Breast epithelium (tissue), 4 donors: ENCODE measurements at regions not wholly inside any gene's neighbourhood (a gene's known extent, or its start where the extent isn't known, plus 50 kb on each side); places are given as distances from the start of the nearest gene placed in this dataset.

Source experiments
- DNase-seq, 2 donors: peaks; one replicate each; pipeline ENCODE4 v3.0.0-alpha.2; 2019; ENCODE audit warnings: low spot score in 2 of 2
- H3K27ac ChIP-seq, 2 donors: fragments of 200-600 bp; sonication (generic) in 1 of 2; one replicate each; pipeline ENCODE4 v1.5.1; 2016 to 2019; ENCODE audit warnings: mild to moderate bottlenecking in 1 of 2
- H3K27me3 ChIP-seq, 2 donors: fragments of 200-600 bp; sonication (generic) in 1 of 2; one replicate each; pipeline versions ENCODE4 v1.5.1 to v1.6.0; 2017 to 2019; ENCODE audit warnings: control low read depth in 1 of 2, mild to moderate bottlenecking in 1 of 2
- H3K36me3 ChIP-seq: fragments of 200-600 bp; one replicate; pipeline ENCODE4 v1.5.1; 2019
- H3K4me1 ChIP-seq, 2 donors: fragments of 200-600 bp; sonication (generic); one replicate each; pipeline ENCODE4 v1.5.1; 2016 to 2019; ENCODE audit warnings: control low read depth in 1 of 2
- H3K4me3 ChIP-seq, 3 donors: fragments of 200-600 bp; sonication (generic); 1 replicate in 2 of 3; 2 replicates in 1 of 3; pipeline ENCODE4 v1.5.1; 2016 to 2019; ENCODE audit warnings: mild to moderate bottlenecking in 3 of 3, moderate library complexity in 2 of 3
- H3K9me3 ChIP-seq, 2 donors: fragments of 200-600 bp; sonication (generic) in 1 of 2; one replicate each; pipeline ENCODE4 v1.5.1; 2016 to 2019; ENCODE audit warnings: control low read depth in 1 of 2
- CTCF ChIP-seq, 3 donors: fragments of 450-650 bp; IDR thresholded peaks; one replicate each; pipeline ENCODE4 v1.5.1; 2016 to 2017; ENCODE audit warnings: antibody characterized with exemption in 3 of 3, mild to moderate bottlenecking in 3 of 3, moderate library complexity in 3 of 3
- POLR2A ChIP-seq: fragments of 450-650 bp; IDR thresholded peaks from one replicate; pipeline ENCODE4 v1.6.1; 2016; ENCODE audit warnings: antibody characterized with exemption, mild to moderate bottlenecking, moderate library complexity
- POLR2AphosphoS5 ChIP-seq, 3 donors: sonication (generic); formaldehyde crosslinking; IDR thresholded peaks; one replicate each; pipeline ENCODE4 v1.6.1; 2017; ENCODE audit warnings: antibody characterized with exemption in 3 of 3
- intact Hi-C: fragments of 100-400 bp; cut with DNase I; formaldehyde crosslinking; loops from one replicate; pipeline ENCODE4 v1.15.1; 2023; ENCODE audit warnings: low total_unique reads

GRCh38 chr3:66154444-66154861 lies 66.3 kb upstream of the SLC25A26 start:
- peak overlapping the region in 2 of 3 donors; percentile 19 to 58 for H3K4me3 ChIP-seq
- no peaks in the 10 kb centered on the region for H3K4me1 ChIP-seq
- DNase-seq = no peak
- no peaks in the 10 kb centered on the region for H3K27me3 ChIP-seq
- no peaks in the 10 kb centered on the region for H3K9me3 ChIP-seq
- H3K36me3 ChIP-seq = no peaks in the 10 kb centered on the region
- no peak overlapping the region for H3K27ac ChIP-seq
- TF ChIP-seq POLR2AphosphoS5 (IDR thresholded peaks at IDR 0.05) (no peak), POLR2A (no peak), CTCF (IDR thresholded peaks at IDR 0.05) (no peak)
- intact Hi-C loops = no loop called here

- H3K27me3 ChIP-seq = no peaks in the 10 kb centered on the region
- DNase-seq = no peak
- peak overlapping the region; percentile 3 to 6 for H3K27ac ChIP-seq
- intact Hi-C loops = no loop called here
- no peaks in the 10 kb centered on the region for H3K4me1 ChIP-seq
- no peaks in the 10 kb centered on the region for H3K36me3 ChIP-seq
- H3K9me3 ChIP-seq = no peaks in the 10 kb centered on the region
- H3K4me3 ChIP-seq = peak overlapping the region; percentile 19 to 58 (median 33)
- TF ChIP-seq POLR2A (no peak), CTCF (IDR thresholded peaks at IDR 0.05) (no peak), POLR2AphosphoS5 (IDR thresholded peaks at IDR 0.05) (no peak)
Measured at GRCh38 chr3:66153481-66154443, 67.0 kb upstream of the SLC25A26 start.

- Histone ChIP-seq H3K27me3 (no peaks in the 10 kb centered on the region), H3K36me3 (no peaks in the 10 kb centered on the region), H3K9me3 (no peaks in the 10 kb centered on the region), H3K4me1 (no peaks in the 10 kb centered on the region), H3K27ac (no peak overlapping the region), H3K4me3 (no peak overlapping the region)
- intact Hi-C loops = no loop called here
- DNase-seq = no peak
- TF ChIP-seq POLR2A (no peak), POLR2AphosphoS5 (IDR thresholded peaks at IDR 0.05) (no peak), CTCF (IDR thresholded peaks at IDR 0.05) (no peak)
Measured at GRCh38 chr3:66152336-66152735, 68.5 kb upstream of the SLC25A26 start.

- Histone ChIP-seq H3K27ac (no peak overlapping the region), H3K4me3 (no peak overlapping the region), H3K4me1 (no peaks in the 10 kb centered on the region), H3K27me3 (no peaks in the 10 kb centered on the region), H3K9me3 (no peaks in the 10 kb centered on the region), H3K36me3 (no peaks in the 10 kb centered on the region)
- no peak for DNase-seq
- intact Hi-C loops = no loop called here
- no peak for TF ChIP-seq POLR2A
- TF ChIP-seq POLR2AphosphoS5 (IDR thresholded peaks at IDR 0.05) = no peak
- TF ChIP-seq CTCF (IDR thresholded peaks at IDR 0.05) = no peak
Measured at GRCh38 chr3:66150977-66151376, 69.8 kb upstream of the SLC25A26 start.

- H3K9me3 ChIP-seq = no peaks in the 10 kb centered on the region
- H3K36me3 ChIP-seq = no peaks in the 10 kb centered on the region
- DNase-seq = no peak
- no peaks in the 10 kb centered on the region for H3K27me3 ChIP-seq
- TF ChIP-seq POLR2A (no peak), POLR2AphosphoS5 (IDR thresholded peaks at IDR 0.05) (no peak), CTCF (IDR thresholded peaks at IDR 0.05) (no peak)
- intact Hi-C loops = no loop called here
- H3K4me3 ChIP-seq = no peak overlapping the region
- H3K4me1 ChIP-seq = no peaks in the 10 kb centered on the region
- no peak overlapping the region for H3K27ac ChIP-seq
Measured at GRCh38 chr3:66149269-66149668, 71.5 kb upstream of the SLC25A26 start.
